ENCODE measurements at regions not wholly inside any gene's neighbourhood (a gene's known extent, or its start where the extent isn't known, plus 50 kb on each side); places are given as distances from the start of the nearest gene placed in this dataset.

GRCh38 chr1:187257476-187257875, 428.7 kb downstream of the PLA2G4A start:
- Histone ChIP-seq H4K20me1 (ENCODE audit: insufficient read depth) (no peaks in the 10 kb centered on the region), H3K9me2 (ENCODE audit: insufficient read depth) (no peaks in the 10 kb centered on the region), H3K4me3 (no peak overlapping the region), H3K9me3 (ENCODE audit: insufficient read depth, low read depth) (no peaks in the 10 kb centered on the region), H3K27ac (no peak overlapping the region), H3K4me2 (no peak overlapping the region), H2AFZ (no peak overlapping the region), H3K36me3 (ENCODE audit: low read depth) (no peaks in the 10 kb centered on the region), H3K79me2 (ENCODE audit: low read depth) (no peaks in the 10 kb centered on the region), H3F3A (ENCODE audit: insufficient read depth, low read depth) (no peaks in the 10 kb centered on the region), H3K4me1 (replicated peaks; ENCODE audit: insufficient read depth) (no peaks in the 10 kb centered on the region), H3K27me3 (ENCODE audit: insufficient read depth, low read depth) (no peaks in the 10 kb centered on the region)
- intact Hi-C loops (cut with micrococcal nuclease; ENCODE audit: unreplicated experiment) = no loop called here
- POLR2A ChIA-PET (ENCODE audit: unreplicated experiment) = no interaction called here
- CTCF ChIA-PET = no interaction called here
- no TSS peak for BruUV-seq (replicated peaks)
- TF ChIP-seq EZH2 (IDR thresholded peaks at IDR 0.05; ENCODE audit: low read depth) = no peak
- TF ChIP-seq CTCF (conservative IDR thresholded peaks at IDR 0.05) = no peak
- DNase-seq = no peak

- intact Hi-C loops (cut with micrococcal nuclease; ENCODE audit: unreplicated experiment) = loop anchor here (10.0 kb wide), 1 partner anchor 207 kb away; no protein-coding TSS in a partner anchor
- Histone ChIP-seq H3K79me2 (ENCODE audit: low read depth) (no peaks in the 10 kb centered on the region), H3K4me2 (no peak overlapping the region), H3K27ac (no peak overlapping the region), H3K9me2 (ENCODE audit: insufficient read depth) (no peaks in the 10 kb centered on the region), H3K36me3 (ENCODE audit: low read depth) (no peaks in the 10 kb centered on the region), H4K20me1 (ENCODE audit: insufficient read depth) (no peaks in the 10 kb centered on the region), H2AFZ (no peak overlapping the region), H3K4me1 (replicated peaks; ENCODE audit: insufficient read depth) (no peaks in the 10 kb centered on the region), H3F3A (ENCODE audit: insufficient read depth, low read depth) (no peaks in the 10 kb centered on the region), H3K27me3 (ENCODE audit: insufficient read depth, low read depth) (no peaks in the 10 kb centered on the region), H3K9me3 (ENCODE audit: insufficient read depth, low read depth) (no peaks in the 10 kb centered on the region), H3K4me3 (no peak overlapping the region)
- BruUV-seq (replicated peaks) = no TSS peak
- no peak for DNase-seq
- no peak for TF ChIP-seq EZH2 (IDR thresholded peaks at IDR 0.05; ENCODE audit: low read depth)
- TF ChIP-seq CTCF (conservative IDR thresholded peaks at IDR 0.05) = no peak
- ChIA-PET POLR2A (ENCODE audit: unreplicated experiment) (no interaction called here), CTCF (no interaction called here)
These were observed 432.9 kb downstream of the PLA2G4A start for GRCh38 chr1:187261637-187262036.

GRCh38 chr1:187262731-187263130, 434.0 kb downstream of the PLA2G4A start:
- Histone ChIP-seq H3K27ac (no peak overlapping the region), H3K27me3 (ENCODE audit: insufficient read depth, low read depth) (no peaks in the 10 kb centered on the region), H3K36me3 (ENCODE audit: low read depth) (no peaks in the 10 kb centered on the region), H3K9me2 (ENCODE audit: insufficient read depth) (no peaks in the 10 kb centered on the region), H3K9me3 (ENCODE audit: insufficient read depth, low read depth) (no peaks in the 10 kb centered on the region), H3K4me2 (no peak overlapping the region), H2AFZ (no peak overlapping the region), H3F3A (ENCODE audit: insufficient read depth, low read depth) (no peaks in the 10 kb centered on the region), H4K20me1 (ENCODE audit: insufficient read depth) (no peaks in the 10 kb centered on the region), H3K79me2 (ENCODE audit: low read depth) (no peaks in the 10 kb centered on the region), H3K4me1 (replicated peaks; ENCODE audit: insufficient read depth) (no peaks in the 10 kb centered on the region), H3K4me3 (no peak overlapping the region)
- no TSS peak for BruUV-seq (replicated peaks)
- POLR2A ChIA-PET (ENCODE audit: unreplicated experiment) = no interaction called here
- TF ChIP-seq EZH2 (IDR thresholded peaks at IDR 0.05; ENCODE audit: low read depth) (no peak), CTCF (conservative IDR thresholded peaks at IDR 0.05) (no peak)
- no peak for DNase-seq
- CTCF ChIA-PET = no interaction called here
- intact Hi-C loops (cut with micrococcal nuclease; ENCODE audit: unreplicated experiment) = loop anchor here (10.0 kb wide), 1 partner anchor 208 kb away; no protein-coding TSS in a partner anchor

Data from PC-9 (cell line).